Heart right ventricle (tissue), 16 donors: ENCODE measurements at regions not wholly inside any gene's neighbourhood (a gene's known extent, or its start where the extent isn't known, plus 50 kb on each side); places are given as distances from the start of the nearest gene placed in this dataset.

Experiments
- ATAC-seq, 8 donors: fragments of 200-7000 bp; cut with Tn5 transposase; one replicate each; pipeline ENCODE4 v1.9.1; 2020; ENCODE audit warnings: mild to moderate bottlenecking in 8 of 8, moderate library complexity in 8 of 8, moderate number of reproducible peaks in 1 of 8
- DNase-seq, 2 donors: peaks; one replicate each; pipeline ENCODE4 v3.0.0-alpha.2; 2020
- H3K27ac ChIP-seq, 10 donors: fragments of 200-600 bp; sonication (generic) in 2 of 10; one replicate each; pipeline versions ENCODE4 v1.5.0 to v1.8.0; 2020 to 2022; ENCODE audit warnings: mild to moderate bottlenecking in 3 of 10
- H3K27me3 ChIP-seq, 7 donors: fragments of 200-600 bp; one replicate each; pipeline ENCODE4 v1.8.0; 2021 to 2022; ENCODE audit warnings: mild to moderate bottlenecking in 2 of 7
- H3K36me3 ChIP-seq, 9 donors: fragments of 200-600 bp; sonication (generic) in 1 of 9; one replicate each; pipeline versions ENCODE4 v1.5.0 to v1.8.0; 2020 to 2022; ENCODE audit warnings: mild to moderate bottlenecking in 2 of 9
- H3K4me1 ChIP-seq, 9 donors: fragments of 200-600 bp; sonication (generic) in 1 of 9; one replicate each; pipeline versions ENCODE4 v1.5.0 to v1.8.0; 2020 to 2022; ENCODE audit warnings: mild to moderate bottlenecking in 4 of 9
- H3K4me3 ChIP-seq, 10 donors: fragments of 200-600 bp; sonication (generic) in 2 of 10; one replicate each; pipeline versions ENCODE4 v1.5.0 to v1.8.0; 2020 to 2022; ENCODE audit warnings: mild to moderate bottlenecking in 7 of 10, moderate library complexity in 2 of 10
- H3K9me3 ChIP-seq, 11 donors: fragments of 200-600 bp in 10 of 11; sonication (generic) in 2 of 11; one replicate each; pipeline versions ENCODE4 v1.5.0 to v1.8.0; 2013 to 2022; ENCODE audit warnings: mild to moderate bottlenecking in 2 of 11, control low read depth in 1 of 11, moderate library complexity in 1 of 11
- WGBS, 2 donors: extraction: QIAGEN DNeasy Blood & Tissue Kit; methylation state at CpG; one replicate each; pipeline ENCODE4 v1.1.7; 2013; ENCODE audit warnings: inconsistent platforms in 1 of 2; 5-methylcytosine and 5-hydroxymethylcytosine counted together
- intact Hi-C, 10 donors: fragments of 100-400 bp; cut with DNase I; formaldehyde crosslinking; loops; one replicate each; pipeline versions ENCODE4 v1.11.1 to v1.14.2; 2022
- TF ChIP-seq, protein P1 (sequence below), 9 donors: fragments of 200-600 bp; sonication (generic) in 2 of 9; IDR thresholded peaks; one replicate each; pipeline versions ENCODE4 v1.5.0 to v1.8.0; 2021 to 2022; ENCODE audit warnings: antibody characterized with exemption in 9 of 9, mild to moderate bottlenecking in 5 of 9, moderate library complexity in 1 of 9
- donor health status: Arrhythmogenic right ventricular cardiomyopathy.
- donor health status: ischemic (EF 13 %, LVEDD 7.1; RV severe dilation, severe dysfunction).
- donor health status: healthy with polysubstance abuse.
- donor health status: DM: no; HTN: yes; CAD: no.
- donor health status: DM: no; HTN: no; CAD: no.
- donor health status: ischemic (EF 25% LVEDD 6.9; RV normal size, moderate dysfunction).
- donor health status: ischemic (EF 25% LVEDD 5.7; RV mildly dilated, moderate dysfunction).
- donor health status: healthy.
- donor health status: DM: yes; HTN: yes; CAD: no.
- donor health status: Ischemic cardiomyopathy.
- donor health status: ischemic (EF 35%, LVEDD 5.7; RV mildly dilated, moderate dysfunction).
- donor health status: nonischemic (EF 11% LVEDD 7.7; RV severe dilation, severe dysfunction).
- donor health status: DM: yes; HTN: yes; CAD: no.
- donor health status: PGD.
- donor health status: ischemic (EF 29% LVEDD 5.4; RV normal size, mild dysfunction).
- donor health status: nonischemic (EF 23%, LVEDD 6.1; RV moderate dilation, normal function).

DNA sequence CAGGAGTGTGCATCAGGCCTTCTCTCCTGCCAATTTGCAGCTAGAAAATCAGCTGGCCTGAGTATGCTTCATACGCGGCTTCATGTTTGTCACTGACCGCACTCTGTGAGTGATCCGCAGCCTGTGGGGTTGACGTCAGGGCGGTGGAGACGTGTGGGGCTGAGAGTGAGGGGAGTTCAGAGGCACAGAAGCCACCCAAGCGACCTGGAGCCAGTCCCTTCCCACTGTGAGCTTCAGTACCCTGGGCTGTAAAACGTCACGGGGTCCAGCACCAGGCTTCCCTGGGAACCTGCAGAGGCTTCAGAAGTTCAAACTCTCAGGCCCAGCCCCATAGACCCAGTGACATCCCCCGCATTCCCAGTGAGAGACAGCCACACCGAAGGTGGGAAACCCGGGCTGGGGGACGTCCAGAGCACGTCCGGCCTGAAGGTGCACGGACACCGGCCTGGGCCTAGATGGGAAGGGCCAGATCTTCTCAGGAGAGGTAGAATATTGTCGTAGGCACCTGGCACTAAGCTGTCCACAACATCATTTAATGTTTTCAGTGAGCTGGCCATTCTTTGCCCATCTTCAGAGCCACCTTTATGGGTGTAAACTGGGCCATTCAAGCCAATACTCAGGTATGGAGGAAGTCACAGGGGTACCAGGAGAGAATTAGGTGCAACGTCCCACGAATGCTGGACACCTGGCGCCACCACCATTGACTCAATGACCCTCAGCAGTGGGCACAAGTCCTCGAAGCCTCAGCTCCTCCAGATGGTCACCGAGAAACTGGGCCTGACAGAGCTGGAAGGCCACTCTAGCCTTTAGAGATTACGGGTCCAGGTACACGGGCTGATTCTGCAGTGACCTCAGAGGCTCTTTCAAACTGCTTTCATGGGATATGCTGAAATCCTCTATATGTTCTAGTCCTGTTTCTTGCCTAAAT lies 235.6 kb upstream of the MYT1L start:
- Histone ChIP-seq H3K4me3 (no peak overlapping the region), H3K36me3 (no peaks in the 10 kb centered on the region), H3K9me3 (no peaks in the 10 kb centered on the region), H3K27me3 (peaks cover 0 to 17% (median 0%) of the 10 kb centered on the region in 7 donors), H3K4me1 (no peaks in the 10 kb centered on the region), H3K27ac (no peak overlapping the region)
- ATAC-seq (no peak), DNase-seq (no peak)
- TF ChIP-seq, protein P1, sequence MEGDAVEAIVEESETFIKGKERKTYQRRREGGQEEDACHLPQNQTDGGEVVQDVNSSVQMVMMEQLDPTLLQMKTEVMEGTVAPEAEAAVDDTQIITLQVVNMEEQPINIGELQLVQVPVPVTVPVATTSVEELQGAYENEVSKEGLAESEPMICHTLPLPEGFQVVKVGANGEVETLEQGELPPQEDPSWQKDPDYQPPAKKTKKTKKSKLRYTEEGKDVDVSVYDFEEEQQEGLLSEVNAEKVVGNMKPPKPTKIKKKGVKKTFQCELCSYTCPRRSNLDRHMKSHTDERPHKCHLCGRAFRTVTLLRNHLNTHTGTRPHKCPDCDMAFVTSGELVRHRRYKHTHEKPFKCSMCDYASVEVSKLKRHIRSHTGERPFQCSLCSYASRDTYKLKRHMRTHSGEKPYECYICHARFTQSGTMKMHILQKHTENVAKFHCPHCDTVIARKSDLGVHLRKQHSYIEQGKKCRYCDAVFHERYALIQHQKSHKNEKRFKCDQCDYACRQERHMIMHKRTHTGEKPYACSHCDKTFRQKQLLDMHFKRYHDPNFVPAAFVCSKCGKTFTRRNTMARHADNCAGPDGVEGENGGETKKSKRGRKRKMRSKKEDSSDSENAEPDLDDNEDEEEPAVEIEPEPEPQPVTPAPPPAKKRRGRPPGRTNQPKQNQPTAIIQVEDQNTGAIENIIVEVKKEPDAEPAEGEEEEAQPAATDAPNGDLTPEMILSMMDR (IDR thresholded peaks at IDR 0.05): no peak
- WGBS, 2 donors: 85 to 88% methylated on average over 26 of the region's 26 CpGs
- intact Hi-C loops: no loop called here

GRCh38 chr2:2565671-2566070 lies 234.6 kb upstream of the MYT1L start:
- H3K27ac ChIP-seq: no peak overlapping the region
- peaks cover 0 to 10% (median 0%) of the 10 kb centered on the region in 7 donors for H3K27me3 ChIP-seq
- no peaks in the 10 kb centered on the region for H3K4me1 ChIP-seq
- intact Hi-C loops: no loop called here
- WGBS, 2 donors: 87 to 89% methylated on average over 16 of the region's 16 CpGs
- no peaks in the 10 kb centered on the region for H3K36me3 ChIP-seq
- TF ChIP-seq, protein P1 (IDR thresholded peaks at IDR 0.05): no peak
- no peak overlapping the region for H3K4me3 ChIP-seq
- DNase-seq (no peak), ATAC-seq (no peak)
- no peaks in the 10 kb centered on the region for H3K9me3 ChIP-seq

DNA sequence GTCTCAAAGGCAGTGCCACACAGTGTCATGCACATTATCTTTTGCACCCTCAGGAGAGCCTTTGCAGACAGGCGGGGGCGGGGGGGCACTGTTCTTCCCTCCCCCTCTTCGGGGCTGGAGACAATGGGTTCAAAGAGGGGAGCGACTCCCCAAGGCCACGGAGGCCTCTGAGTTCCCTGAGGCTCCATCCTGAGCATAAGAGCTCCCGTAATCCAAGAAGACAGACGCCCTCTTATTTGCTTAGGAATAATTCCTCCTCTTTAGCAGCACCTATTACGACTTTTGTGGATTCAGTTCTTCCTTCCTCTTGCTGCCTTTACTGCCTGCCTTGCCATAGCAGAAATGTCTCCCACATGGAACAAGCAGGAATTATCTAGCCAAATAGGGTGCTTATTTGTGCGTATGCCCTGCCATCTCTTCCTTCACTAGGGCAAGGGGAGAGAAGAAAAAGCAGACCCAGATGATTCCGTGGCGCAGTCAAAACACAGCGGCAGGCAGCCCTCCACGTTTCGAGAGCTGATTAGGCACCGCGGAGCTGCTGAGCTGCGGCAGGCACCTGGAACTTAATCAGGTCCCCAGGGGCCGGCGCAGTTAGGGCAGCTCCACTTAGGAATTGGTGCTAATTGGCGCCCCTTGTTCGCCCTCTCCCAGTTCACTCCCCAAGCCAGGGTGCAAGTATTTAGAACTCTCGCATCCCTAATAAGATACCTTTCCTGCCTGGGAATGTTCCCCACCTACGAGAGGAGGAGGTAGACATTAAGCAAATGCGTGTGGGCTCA lies 233.4 kb upstream of the MYT1L start:
- Histone ChIP-seq H3K4me1 (no peaks in the 10 kb centered on the region), H3K4me3 (no peak overlapping the region), H3K36me3 (no peaks in the 10 kb centered on the region), H3K27ac (no peak overlapping the region), H3K9me3 (no peaks in the 10 kb centered on the region), H3K27me3 (peaks cover 0 to 10% (median 0%) of the 10 kb centered on the region in 7 donors)
- ATAC-seq: peak in 1 of 8 donors; percentile 23
- no peak for DNase-seq
- TF ChIP-seq, protein P1 (IDR thresholded peaks at IDR 0.05): no peak
- WGBS, 2 donors: 46 to 53% methylated on average over 24 of the region's 24 CpGs
- intact Hi-C loops: loop anchor here in 1 of 10 donors (5.0 kb wide), 1 partner anchor 1317 kb away; no protein-coding TSS in a partner anchor

DNA sequence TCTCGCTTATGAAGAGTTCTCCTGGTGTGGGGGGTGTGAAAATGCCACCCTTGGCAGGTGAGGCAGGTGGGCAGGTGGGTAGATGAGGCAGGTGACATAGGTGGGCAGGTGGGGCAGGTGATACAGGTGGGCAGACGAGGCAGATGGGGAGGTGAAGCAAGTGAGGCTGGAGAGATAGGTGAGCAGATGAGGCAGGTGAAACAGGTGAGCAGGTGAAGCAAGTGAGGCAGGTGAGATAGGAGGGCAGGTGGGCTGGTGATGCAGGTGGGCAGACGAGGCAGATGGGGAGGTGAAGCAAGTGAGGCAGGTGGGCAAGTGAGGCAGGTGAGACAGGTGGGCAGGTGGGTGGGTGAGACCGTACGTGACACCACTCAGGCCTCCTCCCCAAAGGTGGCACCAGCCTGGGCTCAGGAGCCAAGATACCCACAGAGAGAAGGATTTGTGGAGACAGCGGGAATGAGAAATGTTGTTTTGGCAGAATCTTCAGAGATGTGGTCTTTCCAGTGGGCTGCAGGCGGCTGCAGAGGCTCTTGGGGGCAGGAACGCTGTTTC lies 232.3 kb upstream of the MYT1L start:
- Histone ChIP-seq H3K36me3 (no peaks in the 10 kb centered on the region), H3K9me3 (no peaks in the 10 kb centered on the region), H3K4me1 (no peaks in the 10 kb centered on the region), H3K27me3 (peaks cover 0 to 10% (median 0%) of the 10 kb centered on the region in 7 donors), H3K27ac (no peak overlapping the region), H3K4me3 (no peak overlapping the region)
- ATAC-seq (no peak), DNase-seq (no peak)
- intact Hi-C loops: loop anchor here in 1 of 10 donors (5.0 kb wide), 1 partner anchor 1316 kb away; no protein-coding TSS in a partner anchor
- WGBS, 2 donors: 72% methylated on average over 8 of the region's 8 CpGs
- TF ChIP-seq, protein P1 (IDR thresholded peaks at IDR 0.05): no peak
